A549 (cell line): ENCODE measurements at regions not wholly inside any gene's neighbourhood (a gene's known extent, or its start where the extent isn't known, plus 50 kb on each side); places are given as distances from the start of the nearest gene placed in this dataset.
"Not testable (repeated sequence)": the region's sequence is repeated elsewhere in the genome, so short reads cannot be mapped to it uniquely, and the experiment has no call there.

ENCODE experiments used
- ATAC-seq, 2 experiments: fragments of 200-7000 bp in 1 of 2; fragments of >200 bp in 1 of 2; cut with Nextera tagmentation in 1 of 2; cut with Tn5 transposase in 1 of 2; 3 replicates each; pipeline versions ENCODE4 v1.8.0 to v1.9.1; 2018 to 2020; ENCODE audit warnings: mild to moderate bottlenecking in 1 of 2, moderate library complexity in 1 of 2
- CTCF ChIA-PET: fragments of 300-600 bp; sonication (Branson Sonifier 250); formaldehyde crosslinking; extraction: SDS; loops from one replicate; lab custom pipeline; 2021; ENCODE audit warnings: antibody characterized with exemption, inconsistent platforms; lab: Yijun Ruan, JAX
- POLR2A ChIA-PET: fragments of 350-600 bp; formaldehyde crosslinking; extraction: SDS; loops from one replicate; lab custom pipeline; 2021; ENCODE audit warnings: antibody characterized with exemption, inconsistent platforms; lab: Yijun Ruan, JAX
- DNase-seq, 2 experiments: peaks; one replicate each; pipeline versions ENCODE4 v3.0.0 to v3.0.0-alpha.2; 2011 to 2016; ENCODE audit warnings: low read depth in 1 of 2, low spot score in 1 of 2
- FAIRE-seq: peaks from 2 replicates; lab custom pipeline; 2011; peaks lifted over from hg19 to GRCh38; lab: Jason Lieb, UNC
- H3K27ac ChIP-seq, 2 experiments: fragments of >200 bp; sonication (Bioruptor Twin); formaldehyde crosslinking; 3 replicates each; pipeline ENCODE4 v1.5.1; 2016 to 2017
- H3K4me1 ChIP-seq: fragments of >200 bp; sonication (Bioruptor Twin); formaldehyde crosslinking; 3 replicates; pipeline ENCODE4 v1.6.1; 2016
- H3K4me2 ChIP-seq: fragments of >200 bp; sonication (Bioruptor Twin); formaldehyde crosslinking; 3 replicates; pipeline ENCODE4 v1.6.1; 2016
- H3K4me3 ChIP-seq: fragments of >200 bp; sonication (Bioruptor Twin); formaldehyde crosslinking; 3 replicates; pipeline ENCODE4 v1.5.1; 2016
- H3K9me3 ChIP-seq: fragments of >200 bp; sonication (Bioruptor Twin); formaldehyde crosslinking; 3 replicates; pipeline ENCODE4 v1.6.1; 2016
- CBX2 ChIP-seq: fragments of 200-600 bp; sonication (generic); IDR thresholded peaks from 2 replicates; pipeline ENCODE4 v1.6.1; 2016; ENCODE audit warnings: low read depth, mild to moderate bottlenecking, borderline replicate concordance
- CBX8 ChIP-seq: fragments of 200-600 bp; sonication (generic); IDR thresholded peaks from 2 replicates; pipeline ENCODE4 v1.6.1; 2016
- CHD4 ChIP-seq: fragments of 200-600 bp; sonication (generic); IDR thresholded peaks from 2 replicates; pipeline ENCODE4 v1.6.1; 2016; ENCODE audit warnings: antibody characterized with exemption, mild to moderate bottlenecking, borderline replicate concordance
- CTCF ChIP-seq: fragments of >200 bp; sonication (Bioruptor Twin); formaldehyde crosslinking; IDR thresholded peaks from 3 replicates; pipeline ENCODE4 v1.5.1; 2016
- E2F6 ChIP-seq: IDR thresholded peaks from 2 replicates; pipeline ENCODE4 v1.6.1; 2012; ENCODE audit warnings: low read depth, borderline replicate concordance
- ELK1 ChIP-seq: fragments of 150-350 bp; IDR thresholded peaks from 2 replicates; pipeline ENCODE4 v1.6.1; 2014; ENCODE audit warnings: low read depth, mild to moderate bottlenecking, low read length
- HOXB5 ChIP-seq: fragments of 250-450 bp; sonication (Bioruptor Pico); IDR thresholded peaks from 2 replicates; pipeline ENCODE4 v1.5.0; 2020; ENCODE audit warnings: mild to moderate bottlenecking, moderate library complexity
- KDM1A ChIP-seq: fragments of 200-600 bp; sonication (generic); IDR thresholded peaks from 2 replicates; pipeline ENCODE4 v1.6.1; 2016; ENCODE audit warnings: low read depth, mild to moderate bottlenecking
- MYC ChIP-seq: IDR thresholded peaks from 2 replicates; pipeline ENCODE4 v1.6.1; 2012; ENCODE audit warnings: mild to moderate bottlenecking, inconsistent platforms, low read length, improper control_type of control experiment, borderline replicate concordance
- NPAS2 ChIP-seq: fragments of 250-450 bp; sonication (Bioruptor Pico); IDR thresholded peaks from 2 replicates; pipeline ENCODE4 v1.8.0; 2022; ENCODE audit warnings: mild to moderate bottlenecking, moderate library complexity, borderline replicate concordance
- PBX3 ChIP-seq: IDR thresholded peaks from 2 replicates; pipeline ENCODE4 v1.6.1; 2012
- PHF8 ChIP-seq: fragments of 200-600 bp; sonication (generic); IDR thresholded peaks from 2 replicates; pipeline ENCODE4 v1.6.1; 2016; ENCODE audit warnings: low read depth, mild to moderate bottlenecking, antibody characterized with exemption, moderate library complexity, borderline replicate concordance
- RAD21 ChIP-seq, 2 experiments: fragments of >200 bp in 1 of 2; sonication (Bioruptor Twin) in 1 of 2; formaldehyde crosslinking in 1 of 2; IDR thresholded peaks in 1 of 2; conservative IDR thresholded peaks in 1 of 2; 2 replicates in 1 of 2; 3 replicates in 1 of 2; pipeline ENCODE4 v1.6.1; 2012 to 2018; ENCODE audit warnings: inconsistent platforms in 1 of 2
- SMC3 ChIP-seq: fragments of >200 bp; sonication (Bioruptor Twin); formaldehyde crosslinking; IDR thresholded peaks from 3 replicates; pipeline ENCODE4 v1.6.1; 2018; ENCODE audit warnings: inconsistent platforms
- USF2 ChIP-seq: fragments of 450-650 bp; IDR thresholded peaks from 2 replicates; pipeline ENCODE4 v1.6.1; 2014; ENCODE audit warnings: antibody characterized with exemption
- ZNF302 ChIP-seq: fragments of 250-450 bp; sonication (Bioruptor Pico); IDR thresholded peaks from 2 replicates; pipeline ENCODE4 v1.9.0; 2021; ENCODE audit warnings: inconsistent platforms, mild to moderate bottlenecking, moderate library complexity
- WGBS: methylation state at CpG from one replicate; pipeline ENCODE4 v1.1.6; 2017; ENCODE audit errors: missing lambda C conversion rate; 5-methylcytosine and 5-hydroxymethylcytosine counted together
- TF ChIP-seq, protein P1 (sequence below): fragments of 200-600 bp; sonication (generic); IDR thresholded peaks from 2 replicates; pipeline ENCODE4 v1.6.1; 2016; ENCODE audit warnings: antibody characterized with exemption, mild to moderate bottlenecking, moderate library complexity

GRCh38 chr9:81312346-81312745 lies 377.0 kb downstream of the TLE1 start:
- TF ChIP-seq CTCF (peak; percentile 32; the same call in 2 of the 3 replicates), SMC3 (peak; percentile 38; the same call in 2 of the 3 replicates), CBX2 (no peak), RAD21 (conservative IDR thresholded peaks at IDR 0.05 in 1 of 2, IDR thresholded peaks at IDR 0.05 in 1 of 2) (peak; percentile 48 to 52; a peak in 4 of 5 replicates)
- ChIA-PET POLR2A (no interaction called here), CTCF (interaction anchor here (0.5 to 1.3 kb wide), 3 partner anchors 13 to 251 kb away, joined by 3 read pairs; no protein-coding TSS in a partner anchor)
- Histone ChIP-seq H3K27ac (peak overlapping the region in 1 of 2 experiments; percentile 18; a peak in 1 of 6 replicates), H3K4me3 (no peak overlapping the region), H3K4me1 (no peaks in the 10 kb centered on the region; the same call in 2 of the 3 replicates), H3K4me2 (no peak overlapping the region), H3K9me3 (no peaks in the 10 kb centered on the region)
- no peak for DNase-seq
- ATAC-seq = no peak; a peak in 1 of 6 replicates
- 73% methylated on average over 3 of the region's 3 CpGs for WGBS
- no peak for FAIRE-seq

- Histone ChIP-seq H3K27ac (no peak overlapping the region), H3K9me3 (no peaks in the 10 kb centered on the region), H3K4me3 (no peak overlapping the region), H3K4me1 (no peaks in the 10 kb centered on the region; the same call in 2 of the 3 replicates), H3K4me2 (no peak overlapping the region)
- ChIA-PET CTCF (no interaction called here), POLR2A (no interaction called here)
- FAIRE-seq = no peak
- WGBS = 48% methylated on average over 4 of the region's 4 CpGs
- ATAC-seq = no peak
- no peak for DNase-seq
- TF ChIP-seq PBX3 (no peak), ZNF302 (CRISPR knock-in tag) (no peak), CHD4 (no peak), NPAS2 (CRISPR knock-in tag) (no peak), PHF8 (no peak)
Observed at GRCh38 chr9:81308404-81308803, 380.9 kb downstream of the TLE1 start.

DNA sequence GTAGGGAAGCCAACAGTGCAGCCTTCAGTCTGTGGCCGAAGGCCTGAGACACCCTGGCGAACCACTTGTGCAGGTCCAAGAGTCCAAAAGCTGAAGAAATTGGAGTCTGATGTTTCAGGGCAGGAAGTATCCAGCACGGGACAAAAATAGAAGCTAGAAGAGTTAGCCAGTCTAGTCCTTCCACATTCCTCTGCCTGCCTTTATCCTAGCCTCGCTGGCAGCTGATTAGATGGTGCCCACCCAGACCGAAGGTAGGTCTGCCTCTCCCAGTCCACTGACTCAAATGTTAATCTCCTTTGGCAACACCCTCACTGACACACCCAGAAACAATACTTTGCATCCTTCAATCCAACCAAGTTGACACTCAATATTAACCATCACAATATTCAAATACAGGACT lies 381.6 kb downstream of the TLE1 start:
- 81% methylated on average over 5 of the region's 5 CpGs for WGBS
- H3K4me1 ChIP-seq, H3K27ac ChIP-seq, CTCF ChIA-PET, ATAC-seq, DNase-seq, POLR2A ChIA-PET, H3K9me3 ChIP-seq, H3K4me2 ChIP-seq, H3K4me3 ChIP-seq, FAIRE-seq: not testable (repeated sequence)

DNA sequence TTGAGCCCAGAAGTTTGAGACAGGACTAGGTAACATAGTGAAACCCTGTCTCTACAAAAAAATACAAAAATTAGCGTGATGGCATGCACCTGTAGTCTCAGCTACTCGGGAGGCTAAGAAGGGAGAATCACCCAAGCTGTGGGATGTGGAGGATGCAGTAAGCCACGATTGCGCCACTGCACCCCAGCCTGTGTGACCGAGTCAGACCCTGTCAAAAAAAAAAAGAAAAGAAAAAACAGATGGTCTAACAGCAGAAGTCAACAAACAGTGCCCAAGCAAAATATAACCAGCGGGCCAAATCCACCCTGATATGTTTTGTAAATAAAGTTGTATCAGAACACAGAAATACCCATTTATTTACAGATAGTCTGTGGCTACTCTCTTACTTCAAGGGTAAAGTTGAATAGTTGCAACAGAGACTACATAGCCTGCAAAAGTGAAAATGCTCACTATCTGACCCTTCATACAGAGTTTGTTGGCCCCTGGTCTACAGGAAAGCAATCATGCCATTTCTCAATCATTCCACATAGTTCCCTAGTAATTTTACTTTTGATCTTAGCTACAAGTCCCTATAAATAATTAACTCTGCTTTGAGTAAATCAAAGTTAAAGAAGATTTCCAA lies 383.7 kb downstream of the TLE1 start:
- Histone ChIP-seq H3K4me2 (no peak overlapping the region), H3K9me3 (no peaks in the 10 kb centered on the region), H3K4me1 (no peaks in the 10 kb centered on the region; the same call in 2 of the 3 replicates), H3K4me3 (no peak overlapping the region), H3K27ac (no peak overlapping the region)
- no peak for FAIRE-seq
- no peak for ATAC-seq
- ChIA-PET POLR2A (no interaction called here), CTCF (no interaction called here)
- 79% methylated on average over 6 of the region's 6 CpGs for WGBS
- no peak for DNase-seq
- TF ChIP-seq USF2 (no peak), HOXB5 (CRISPR knock-in tag) (no peak), E2F6 (no peak), MYC (no peak), KDM1A (no peak), NPAS2 (CRISPR knock-in tag) (no peak), CBX8 (no peak), ELK1 (no peak)
- TF ChIP-seq, protein P1, sequence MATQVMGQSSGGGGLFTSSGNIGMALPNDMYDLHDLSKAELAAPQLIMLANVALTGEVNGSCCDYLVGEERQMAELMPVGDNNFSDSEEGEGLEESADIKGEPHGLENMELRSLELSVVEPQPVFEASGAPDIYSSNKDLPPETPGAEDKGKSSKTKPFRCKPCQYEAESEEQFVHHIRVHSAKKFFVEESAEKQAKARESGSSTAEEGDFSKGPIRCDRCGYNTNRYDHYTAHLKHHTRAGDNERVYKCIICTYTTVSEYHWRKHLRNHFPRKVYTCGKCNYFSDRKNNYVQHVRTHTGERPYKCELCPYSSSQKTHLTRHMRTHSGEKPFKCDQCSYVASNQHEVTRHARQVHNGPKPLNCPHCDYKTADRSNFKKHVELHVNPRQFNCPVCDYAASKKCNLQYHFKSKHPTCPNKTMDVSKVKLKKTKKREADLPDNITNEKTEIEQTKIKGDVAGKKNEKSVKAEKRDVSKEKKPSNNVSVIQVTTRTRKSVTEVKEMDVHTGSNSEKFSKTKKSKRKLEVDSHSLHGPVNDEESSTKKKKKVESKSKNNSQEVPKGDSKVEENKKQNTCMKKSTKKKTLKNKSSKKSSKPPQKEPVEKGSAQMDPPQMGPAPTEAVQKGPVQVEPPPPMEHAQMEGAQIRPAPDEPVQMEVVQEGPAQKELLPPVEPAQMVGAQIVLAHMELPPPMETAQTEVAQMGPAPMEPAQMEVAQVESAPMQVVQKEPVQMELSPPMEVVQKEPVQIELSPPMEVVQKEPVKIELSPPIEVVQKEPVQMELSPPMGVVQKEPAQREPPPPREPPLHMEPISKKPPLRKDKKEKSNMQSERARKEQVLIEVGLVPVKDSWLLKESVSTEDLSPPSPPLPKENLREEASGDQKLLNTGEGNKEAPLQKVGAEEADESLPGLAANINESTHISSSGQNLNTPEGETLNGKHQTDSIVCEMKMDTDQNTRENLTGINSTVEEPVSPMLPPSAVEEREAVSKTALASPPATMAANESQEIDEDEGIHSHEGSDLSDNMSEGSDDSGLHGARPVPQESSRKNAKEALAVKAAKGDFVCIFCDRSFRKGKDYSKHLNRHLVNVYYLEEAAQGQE = no peak
